GM18502 (cell line): ENCODE measurements at regions not wholly inside any gene's neighbourhood (a gene's known extent, or its start where the extent isn't known, plus 50 kb on each side); places are given as distances from the start of the nearest gene placed in this dataset.
"Not testable (repeated sequence)": the region's sequence is repeated elsewhere in the genome, so short reads cannot be mapped to it uniquely, and the experiment has no call there.

Experiments
- ATAC-seq: cut with Tn5 transposase; IDR thresholded peaks from one replicate; pipeline ENCODE4 v1.9.1; 2021; ENCODE audit warnings: mild to moderate bottlenecking; ENCODE audit not compliant: unreplicated experiment, poor library complexity

DNA sequence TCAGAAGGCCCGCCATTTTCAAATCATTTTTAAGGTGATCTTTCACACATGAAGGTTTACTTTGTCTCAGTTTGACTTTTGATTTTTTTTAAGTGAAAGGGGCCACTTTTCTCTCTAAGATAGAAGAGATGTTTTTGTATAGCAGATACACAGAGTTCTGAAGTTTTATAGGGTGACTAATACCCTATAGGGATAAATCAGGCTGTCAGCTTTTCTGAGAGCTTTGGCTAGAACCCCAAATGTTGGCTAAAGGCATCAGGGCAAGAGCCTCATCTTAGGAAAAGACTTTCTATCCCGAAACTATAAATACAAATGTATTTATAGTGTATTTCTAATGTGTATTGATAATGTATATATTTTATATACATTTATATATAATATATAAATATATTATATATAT is 181.4 kb downstream of the TBX18 start:
- ATAC-seq: no peak

DNA sequence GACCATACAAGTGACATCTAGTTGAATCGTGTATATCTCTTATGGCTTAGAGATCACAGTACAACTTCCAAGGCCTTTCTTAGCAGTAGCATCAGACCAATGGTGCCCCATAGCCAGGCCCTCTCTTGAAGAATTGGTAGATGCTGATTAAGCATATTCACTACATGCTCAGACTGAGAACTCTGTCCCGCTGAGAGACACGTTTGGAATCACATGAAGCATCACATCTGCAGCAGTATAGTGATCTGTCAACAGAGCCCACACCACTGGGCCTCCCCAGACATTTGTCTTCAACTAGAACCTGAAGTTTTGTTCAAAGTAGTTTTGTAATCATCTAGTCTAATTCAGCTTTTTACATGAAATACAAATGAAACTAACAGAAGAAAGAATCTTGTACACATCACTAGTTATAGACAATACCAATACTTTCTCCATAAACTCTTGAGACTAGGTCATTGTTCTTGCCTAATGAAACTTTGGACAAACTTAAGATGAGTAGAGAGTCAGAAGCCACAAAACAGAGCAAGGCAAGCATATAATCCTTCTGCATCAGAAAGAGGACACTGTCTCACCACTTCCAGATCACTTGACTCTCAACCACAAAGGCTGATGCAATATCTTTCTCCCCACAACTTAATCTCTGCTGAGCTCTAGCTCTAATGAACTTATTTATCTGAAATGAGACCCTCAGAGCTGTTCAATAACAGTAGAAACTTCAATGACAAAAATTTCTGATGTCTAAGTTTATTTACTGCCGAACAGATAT is 182.7 kb downstream of the TBX18 start:
- no peak for ATAC-seq

DNA sequence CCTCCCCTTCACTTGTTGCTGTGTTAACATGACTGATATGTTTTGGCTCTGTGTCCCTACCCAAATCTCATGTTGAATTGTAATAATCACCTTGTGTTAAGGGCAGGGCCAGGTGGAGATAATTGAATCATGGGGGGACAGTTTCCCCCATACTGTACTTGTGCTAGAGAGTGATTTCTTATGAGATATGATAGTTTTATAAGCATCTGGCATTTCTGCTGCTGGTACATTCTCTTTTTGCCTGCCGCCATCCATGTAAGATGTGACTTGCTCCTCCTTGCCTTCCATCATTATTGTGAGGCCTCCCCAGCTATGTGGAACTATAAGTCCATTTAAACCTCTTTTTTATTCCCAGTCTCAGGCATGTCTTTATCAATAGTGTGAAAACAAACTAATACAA is 185.0 kb downstream of the TBX18 start:
- ATAC-seq: no peak

DNA sequence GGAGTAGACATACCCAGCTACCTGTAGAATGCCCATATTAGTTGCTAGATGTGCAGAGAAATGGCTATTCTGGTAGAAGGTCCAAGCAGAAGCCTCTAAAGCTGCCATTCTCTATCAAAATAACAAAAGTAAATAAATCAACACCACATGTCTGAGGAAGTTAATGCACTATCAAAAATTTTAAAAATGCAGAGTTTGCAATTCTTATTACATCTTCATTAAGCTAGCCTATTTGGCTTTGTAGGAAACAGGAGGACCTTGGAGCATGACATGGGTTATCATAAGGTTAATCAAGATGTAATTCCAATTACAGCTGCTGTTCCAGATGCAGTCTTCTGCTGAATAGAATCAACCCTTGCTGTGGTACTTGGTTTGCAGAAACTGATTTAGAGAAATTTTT is 188.4 kb downstream of the TBX18 start:
- no peak for ATAC-seq

DNA sequence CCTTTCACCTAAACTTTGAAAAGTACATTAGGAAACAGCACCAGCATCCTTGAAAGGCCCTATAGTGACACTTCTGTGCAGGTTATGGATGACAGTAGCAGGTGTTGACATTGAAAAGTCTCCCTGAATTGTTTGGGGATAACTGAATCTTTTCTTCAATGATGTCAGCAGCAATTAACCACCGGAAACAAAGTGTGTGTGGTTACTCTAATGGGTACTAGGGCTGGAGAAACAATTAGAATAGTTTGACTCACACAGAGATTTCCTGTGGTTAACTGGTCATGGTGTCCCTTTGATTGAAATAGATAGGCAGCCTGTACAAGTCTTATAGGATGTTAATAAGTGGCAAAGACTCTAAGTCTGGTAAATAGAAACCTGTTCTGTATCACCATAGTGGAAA is 189.1 kb downstream of the TBX18 start:
- ATAC-seq: peak; percentile 99

DNA sequence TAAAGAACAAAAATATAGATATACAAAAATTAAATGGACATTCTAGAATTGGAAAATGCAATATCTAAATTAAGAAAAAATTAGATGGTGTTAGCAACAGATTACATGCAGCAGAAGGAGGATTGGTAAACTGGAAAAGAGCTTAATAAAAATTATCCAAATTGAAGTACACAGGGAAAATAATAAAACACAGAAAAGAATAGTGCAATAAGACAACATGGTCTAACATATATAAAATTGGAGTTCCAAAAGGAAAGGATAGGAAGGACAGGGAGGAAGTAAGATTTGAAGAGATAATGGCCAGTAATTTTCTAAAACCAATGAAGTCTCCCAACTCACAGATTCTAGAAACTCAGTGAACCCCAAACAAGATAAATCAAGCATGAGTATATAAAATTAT is 194.5 kb downstream of the TBX18 start:
- no peak for ATAC-seq

DNA sequence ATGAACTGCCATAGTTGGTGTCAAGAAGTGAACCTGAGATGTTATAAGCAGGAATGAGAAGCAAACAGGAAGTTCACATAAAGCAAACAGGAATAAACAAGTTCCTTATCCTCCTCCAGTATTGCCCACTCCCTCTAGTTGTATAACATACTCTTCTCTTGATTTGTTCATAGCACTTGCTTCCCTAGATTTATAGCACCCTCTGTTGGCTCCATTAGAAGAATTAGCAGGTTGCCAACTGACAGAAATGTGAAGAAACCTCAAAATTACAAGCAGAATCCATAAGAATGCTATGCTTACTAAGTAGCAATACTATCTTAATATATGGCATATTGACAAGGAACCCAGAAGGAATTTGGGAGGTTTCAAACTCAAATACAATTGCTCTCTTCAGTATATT is 195.4 kb downstream of the TBX18 start:
- no peak for ATAC-seq

DNA sequence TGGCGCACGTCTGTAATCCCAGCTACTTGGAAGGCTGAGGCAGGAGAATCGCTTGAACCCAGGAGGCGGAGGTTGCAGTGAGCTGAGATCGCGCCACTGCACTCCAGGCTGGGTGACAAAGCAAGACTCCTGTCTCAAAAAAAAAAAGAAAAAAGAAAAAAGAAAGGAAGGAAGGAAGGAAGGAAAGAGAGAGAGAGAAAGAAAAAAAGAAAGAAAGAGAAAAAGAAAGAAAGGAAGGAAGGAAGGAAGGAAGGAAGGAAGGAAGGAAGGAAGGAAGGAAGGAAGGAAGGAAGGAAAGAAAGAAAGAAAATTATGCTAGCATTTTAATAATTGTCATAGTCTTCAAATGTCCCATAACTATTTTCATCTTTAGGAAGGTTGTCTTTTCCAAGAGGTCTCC is 198.7 kb downstream of the TBX18 start:
- ATAC-seq: not testable (repeated sequence)

DNA sequence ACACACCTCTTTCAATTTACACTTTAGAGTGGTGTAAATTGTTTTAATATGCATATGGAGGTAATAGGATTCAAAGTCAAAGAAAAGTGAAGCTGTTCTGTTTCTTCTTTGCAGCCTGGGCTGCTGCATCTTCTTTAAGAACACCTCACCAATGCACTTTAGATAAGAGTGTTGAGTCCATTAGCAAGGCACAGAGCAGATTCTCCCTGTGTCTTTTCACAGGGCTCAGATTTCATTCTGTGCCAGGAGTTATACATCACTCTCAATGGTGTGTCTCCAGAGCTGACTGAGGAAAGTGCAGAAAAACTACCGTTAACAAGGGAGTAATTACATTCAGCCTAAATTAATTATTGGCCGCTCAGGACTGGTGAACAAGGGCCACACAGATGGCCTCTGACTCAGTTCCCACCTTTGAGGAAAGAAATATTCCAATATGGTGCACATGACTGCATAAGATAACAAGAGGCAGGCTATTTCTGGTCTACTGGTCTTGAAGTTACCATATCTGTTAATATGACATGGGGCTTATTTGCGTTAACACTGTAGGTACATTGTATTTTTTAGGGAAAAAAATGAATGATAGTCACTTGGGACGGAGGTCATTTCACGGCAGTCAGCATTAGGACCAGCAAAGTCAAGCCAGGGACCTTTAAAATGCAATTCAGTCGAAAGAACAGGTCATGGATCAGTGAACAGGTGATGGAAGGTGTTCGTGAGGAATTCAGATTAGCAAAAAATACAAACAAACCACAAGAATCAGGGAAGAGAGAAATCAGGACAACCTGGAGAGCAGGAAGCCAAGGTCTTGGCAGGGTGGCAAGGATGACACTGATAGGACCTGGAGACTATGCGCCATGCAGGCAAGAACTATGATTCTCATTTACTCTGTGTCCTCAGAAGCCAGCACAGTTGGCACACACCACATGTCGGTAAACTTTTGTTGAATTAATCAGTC is 203.7 kb downstream of the TBX18 start:
- no peak for ATAC-seq

DNA sequence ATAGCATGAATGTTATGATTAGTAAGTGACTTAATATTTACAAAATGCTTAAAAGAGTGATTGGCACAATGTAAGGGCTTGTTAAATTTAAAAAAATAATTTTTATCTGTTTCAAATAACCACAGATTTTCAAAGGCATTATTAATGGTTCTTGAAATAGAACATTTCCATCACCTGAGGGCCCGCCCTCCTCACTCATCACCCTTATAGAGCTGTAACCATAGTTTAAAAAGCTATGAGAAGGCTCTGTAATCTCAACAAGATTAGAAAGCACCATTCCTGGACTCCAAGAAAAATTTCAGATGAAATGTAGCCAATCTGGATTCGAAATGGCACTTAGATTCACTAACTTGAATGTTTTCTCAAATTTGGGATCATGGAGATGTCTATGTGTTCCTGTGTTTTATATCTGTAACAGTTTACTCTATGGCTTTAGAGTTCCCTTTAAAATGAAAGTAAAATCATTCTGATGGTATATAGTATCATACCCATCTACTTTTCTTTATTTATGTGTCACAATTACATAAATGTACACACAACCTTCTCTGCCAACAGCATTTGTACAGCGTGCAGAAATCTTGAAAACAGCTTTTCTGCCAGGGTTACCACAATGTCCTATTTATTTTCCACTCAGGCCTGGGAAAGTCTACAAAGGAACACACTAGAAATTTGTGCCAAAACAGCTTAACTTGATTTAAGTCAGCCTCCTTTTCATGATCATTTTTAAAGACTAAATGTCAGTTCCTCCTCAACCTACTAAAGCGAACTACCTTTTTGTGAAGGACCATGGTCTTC is 207.7 kb downstream of the TBX18 start:
- no peak for ATAC-seq

DNA sequence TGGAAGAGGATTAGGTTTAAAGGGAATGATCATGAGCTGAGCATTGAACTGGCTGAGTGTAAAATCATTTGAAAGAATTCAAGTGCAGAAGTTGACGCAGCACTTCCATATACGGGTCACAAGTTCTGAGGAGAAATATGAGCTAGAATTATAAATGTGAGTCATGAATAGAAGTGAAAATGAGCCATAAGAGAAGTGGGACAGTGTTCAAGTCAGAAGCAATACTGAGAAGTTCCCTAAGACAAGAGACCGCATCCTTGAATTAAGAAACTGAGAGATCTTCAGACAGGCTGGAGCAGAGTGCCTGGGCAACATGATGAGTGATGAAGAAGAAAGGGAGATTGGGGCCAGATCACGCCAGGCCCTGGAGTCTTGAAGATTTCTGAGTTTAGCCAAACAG is 209.7 kb downstream of the TBX18 start:
- ATAC-seq: no peak

DNA sequence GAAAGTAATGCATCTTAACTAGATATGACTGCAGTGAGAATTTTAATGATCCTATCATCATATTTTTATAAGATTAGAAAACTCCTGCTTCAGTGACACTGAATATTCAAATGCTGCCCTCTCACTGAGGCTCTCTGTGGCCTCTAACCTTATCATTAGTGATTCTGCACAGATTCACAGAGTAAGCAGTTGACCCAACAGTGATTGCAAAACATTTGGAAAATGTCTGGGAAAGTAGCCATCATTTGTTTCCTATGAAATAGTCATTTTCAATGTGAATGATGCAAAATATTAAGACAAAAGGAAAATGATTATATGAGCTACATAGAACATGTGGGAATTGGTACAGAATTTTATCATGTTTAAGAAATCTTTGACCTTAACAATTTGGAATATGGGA is 210.3 kb downstream of the TBX18 start:
- no peak for ATAC-seq

DNA sequence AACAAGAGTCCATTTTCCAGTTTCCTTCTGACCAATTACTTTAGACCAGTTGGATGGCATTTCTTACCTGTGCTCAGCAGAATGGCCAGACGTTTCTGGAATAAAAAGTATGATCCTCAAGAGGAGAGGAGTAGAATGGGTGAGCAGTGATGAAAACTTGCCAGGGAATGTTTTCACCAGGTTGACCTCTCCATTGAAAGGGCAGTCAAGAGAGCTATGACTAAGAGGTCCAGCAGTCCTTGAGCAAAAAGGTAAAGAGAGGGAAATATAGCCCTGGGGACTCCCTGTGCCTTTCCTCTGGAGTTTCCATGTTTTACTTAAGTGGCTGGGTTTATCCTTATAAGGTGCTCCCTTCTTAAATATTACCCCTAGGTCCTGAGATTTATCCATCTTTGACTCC is 210.9 kb downstream of the TBX18 start:
- ATAC-seq: no peak

DNA sequence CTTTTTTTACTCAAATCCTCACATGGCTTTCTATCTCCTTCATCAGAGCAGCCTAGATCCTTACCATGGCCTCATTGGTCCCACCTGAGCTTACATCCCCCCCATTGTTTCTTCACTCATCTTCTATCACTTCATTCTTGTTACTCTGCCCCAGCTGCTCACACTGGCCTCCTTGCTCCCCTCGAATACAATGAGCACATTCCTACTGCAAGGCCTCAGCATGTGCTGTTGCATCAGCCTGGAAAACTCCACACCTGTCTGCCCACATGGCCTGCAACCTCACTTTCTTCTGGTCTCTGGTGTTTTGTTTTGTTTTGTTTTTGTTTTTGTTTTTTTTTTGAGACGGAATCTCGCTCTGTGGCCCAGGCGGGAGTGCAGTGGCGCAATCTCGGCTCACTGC is 212.6 kb downstream of the TBX18 start:
- ATAC-seq: no peak

DNA sequence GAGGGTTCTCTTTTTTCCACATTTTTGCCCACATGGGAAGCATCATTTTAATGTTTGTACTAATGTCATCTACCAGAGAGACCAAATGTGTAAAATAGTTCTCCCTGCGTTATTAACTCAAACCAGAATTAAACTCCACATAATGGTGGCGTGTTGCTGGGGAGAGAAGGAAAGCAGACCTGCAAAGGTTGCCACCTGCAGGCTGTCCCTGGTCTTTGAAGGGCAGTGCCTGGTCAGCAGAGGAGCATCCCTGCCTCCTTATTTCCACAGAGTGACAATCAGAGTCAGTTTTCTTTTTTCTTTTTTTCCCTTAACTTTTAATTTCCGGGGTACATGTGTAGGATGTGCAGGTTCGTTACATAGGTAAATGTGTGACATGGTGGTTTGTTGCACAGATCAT is 214.5 kb downstream of the TBX18 start:
- no peak for ATAC-seq

DNA sequence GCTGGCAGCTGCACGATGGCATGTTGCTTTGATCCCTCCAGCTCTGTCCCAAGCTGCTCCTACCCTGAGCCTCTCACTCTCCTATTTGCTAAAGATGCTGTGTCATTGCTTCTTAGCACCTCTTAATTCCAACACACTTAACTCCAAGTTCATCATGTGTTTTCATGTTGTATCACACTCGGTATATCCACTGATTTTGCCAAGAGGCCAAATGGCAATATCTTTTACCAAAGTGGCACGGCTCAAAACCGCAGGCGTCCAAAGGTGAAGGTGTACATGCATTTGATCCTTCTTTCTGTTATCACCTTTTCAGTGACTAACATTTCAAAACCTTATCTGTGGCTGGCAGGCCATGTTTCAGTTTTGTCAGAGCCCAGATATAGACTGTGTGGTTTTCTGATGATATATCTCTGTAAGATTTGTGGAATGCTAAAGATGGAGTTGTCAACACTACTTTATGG is 217.0 kb downstream of the TBX18 start:
- ATAC-seq: peak; percentile 50

DNA sequence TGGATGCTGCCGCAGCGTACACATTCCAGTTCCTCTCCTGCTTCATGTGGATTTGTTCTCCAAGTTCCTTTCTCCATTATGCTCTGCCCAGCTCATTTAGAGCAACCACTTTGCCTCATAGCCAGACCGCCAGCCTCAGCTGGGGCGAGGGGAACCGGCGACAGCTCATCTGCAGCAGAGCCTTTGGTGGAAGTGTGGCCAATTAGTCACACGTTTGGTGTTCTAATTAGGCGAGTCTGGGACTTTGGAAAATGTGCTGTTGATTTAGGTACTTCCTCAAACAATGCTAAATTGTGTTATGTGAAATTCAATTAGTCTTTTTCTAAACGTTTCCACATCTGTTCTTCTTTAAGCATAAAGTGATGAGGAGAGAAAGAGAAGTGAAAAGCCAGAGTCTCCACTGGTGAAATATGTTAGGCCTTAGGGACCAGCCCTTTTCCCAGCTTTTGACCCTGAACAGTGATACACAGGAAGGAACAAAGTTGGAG is 217.9 kb downstream of the TBX18 start:
- ATAC-seq: no peak

DNA sequence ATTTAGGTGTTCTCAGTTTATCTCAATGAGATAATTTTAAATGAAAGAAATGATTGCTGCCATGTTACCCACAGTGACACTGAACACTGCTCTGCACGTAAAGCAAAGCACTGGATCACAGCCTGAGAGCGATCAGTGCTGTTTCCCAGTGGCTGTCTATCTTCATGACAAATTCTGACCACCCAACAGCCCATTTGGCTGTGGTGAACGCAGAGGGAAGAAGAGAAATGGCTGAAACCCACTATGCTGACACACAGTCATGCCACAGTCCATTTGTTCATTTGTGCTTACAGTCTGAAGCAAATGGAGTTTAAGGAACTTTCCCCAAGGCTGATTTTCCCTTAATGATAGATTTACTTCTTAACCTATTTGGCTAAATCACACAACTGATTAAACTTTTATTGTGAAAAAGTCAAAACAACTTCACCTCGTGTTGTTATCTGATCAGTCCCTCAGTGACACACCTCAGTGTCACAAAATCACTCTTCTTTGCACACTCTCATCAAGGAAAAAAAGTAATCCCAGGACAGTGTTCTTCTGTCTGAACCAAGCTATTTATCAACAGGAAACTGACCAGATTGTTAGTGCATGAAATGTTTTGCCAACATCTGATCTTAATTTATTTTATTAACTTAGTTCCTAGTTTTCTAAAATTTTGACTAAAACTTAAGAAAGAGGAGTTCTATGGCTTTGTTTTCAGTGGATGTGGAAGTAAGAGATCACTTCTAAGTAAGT is 225.1 kb downstream of the TBX18 start:
- ATAC-seq: no peak

DNA sequence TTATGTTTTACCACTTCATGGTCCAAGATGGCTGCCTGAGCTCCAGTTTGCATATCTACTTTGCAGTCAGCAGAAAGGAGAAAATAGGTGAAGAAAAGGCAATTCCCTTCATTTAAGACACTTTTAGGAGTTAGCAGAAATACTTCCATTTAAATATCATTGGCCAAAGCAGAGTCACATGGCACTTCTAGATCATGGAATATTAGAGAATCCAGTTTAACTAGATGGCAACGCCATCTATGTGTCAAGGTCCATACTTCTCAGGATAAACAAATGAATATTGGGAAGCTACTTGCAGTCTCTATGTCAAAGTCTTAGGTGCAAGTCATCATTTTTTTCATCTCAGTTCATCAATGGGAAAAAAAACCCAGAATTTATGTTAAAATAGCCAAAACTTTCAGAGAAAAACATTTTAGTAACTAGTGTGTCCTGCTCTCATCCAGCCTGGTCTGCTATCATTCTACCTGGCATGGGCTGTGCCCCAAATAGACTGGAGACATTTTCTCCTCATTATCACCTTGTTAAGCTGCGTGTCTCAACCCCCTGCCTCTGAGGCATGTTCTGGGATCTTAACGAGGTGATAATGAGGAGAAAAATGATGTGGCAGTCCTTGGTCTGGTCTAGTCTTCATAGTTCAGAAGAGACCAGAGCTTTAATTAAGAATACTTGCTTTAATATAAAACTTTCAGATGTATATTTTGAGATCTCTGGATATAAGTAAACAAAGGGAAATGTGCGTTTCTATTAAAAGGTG is 227.3 kb downstream of the TBX18 start:
- no peak for ATAC-seq
